ENCODE measurements at regions not wholly inside any gene's neighbourhood (a gene's known extent, or its start where the extent isn't known, plus 50 kb on each side); places are given as distances from the start of the nearest gene placed in this dataset.
"Not testable (repeated sequence)": the region's sequence is repeated elsewhere in the genome, so short reads cannot be mapped to it uniquely, and the experiment has no call there.

DNA sequence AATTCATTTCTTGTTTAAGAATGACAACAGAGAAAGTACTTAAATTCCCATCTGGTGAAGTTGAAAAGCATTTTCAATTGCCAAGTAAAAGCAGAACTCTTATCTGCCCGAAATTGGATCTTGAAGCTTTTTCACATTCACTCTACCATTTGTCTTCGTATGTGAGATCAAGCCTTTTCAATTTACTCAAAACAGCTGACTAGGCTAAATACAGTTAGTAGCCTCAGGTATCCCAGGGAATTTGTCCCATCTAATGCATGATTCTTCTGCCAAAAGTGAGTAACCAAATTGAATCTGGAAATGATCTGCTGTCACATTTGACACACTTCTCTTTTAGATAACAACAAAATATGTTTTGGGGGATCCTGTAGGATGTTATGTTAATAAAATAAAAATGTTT lies 596.8 kb upstream of the HS3ST5 start:
- TF ChIP-seq, protein P1, sequence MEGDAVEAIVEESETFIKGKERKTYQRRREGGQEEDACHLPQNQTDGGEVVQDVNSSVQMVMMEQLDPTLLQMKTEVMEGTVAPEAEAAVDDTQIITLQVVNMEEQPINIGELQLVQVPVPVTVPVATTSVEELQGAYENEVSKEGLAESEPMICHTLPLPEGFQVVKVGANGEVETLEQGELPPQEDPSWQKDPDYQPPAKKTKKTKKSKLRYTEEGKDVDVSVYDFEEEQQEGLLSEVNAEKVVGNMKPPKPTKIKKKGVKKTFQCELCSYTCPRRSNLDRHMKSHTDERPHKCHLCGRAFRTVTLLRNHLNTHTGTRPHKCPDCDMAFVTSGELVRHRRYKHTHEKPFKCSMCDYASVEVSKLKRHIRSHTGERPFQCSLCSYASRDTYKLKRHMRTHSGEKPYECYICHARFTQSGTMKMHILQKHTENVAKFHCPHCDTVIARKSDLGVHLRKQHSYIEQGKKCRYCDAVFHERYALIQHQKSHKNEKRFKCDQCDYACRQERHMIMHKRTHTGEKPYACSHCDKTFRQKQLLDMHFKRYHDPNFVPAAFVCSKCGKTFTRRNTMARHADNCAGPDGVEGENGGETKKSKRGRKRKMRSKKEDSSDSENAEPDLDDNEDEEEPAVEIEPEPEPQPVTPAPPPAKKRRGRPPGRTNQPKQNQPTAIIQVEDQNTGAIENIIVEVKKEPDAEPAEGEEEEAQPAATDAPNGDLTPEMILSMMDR (IDR thresholded peaks at IDR 0.05; ENCODE audit: low read depth, low read length), result no peak
- H3K4me3 ChIP-seq (ENCODE audit: low read depth, low read length), result no peak overlapping the region

DNA sequence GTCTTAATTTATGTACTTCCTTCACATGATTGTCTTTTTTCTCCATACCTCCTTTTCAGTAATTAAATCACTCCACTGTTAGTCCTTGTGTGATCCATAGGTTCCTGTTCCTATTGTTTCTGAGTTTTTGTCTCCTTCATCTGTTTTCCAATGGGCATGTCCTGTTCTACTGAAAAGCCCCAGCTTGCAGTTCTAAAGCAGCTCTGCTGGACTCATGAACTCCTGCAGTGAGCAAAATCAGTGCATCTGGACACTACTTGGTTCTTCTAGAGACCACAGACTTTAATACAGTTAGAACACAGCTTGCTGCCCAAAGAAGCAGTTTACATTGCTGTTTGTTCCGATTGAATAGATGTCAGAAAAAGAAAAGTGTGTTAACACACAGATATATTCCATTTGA lies 593.3 kb upstream of the HS3ST5 start:
- no peaks in the 10 kb centered on the region for H3K36me3 ChIP-seq
- TF ChIP-seq, protein P1 (IDR thresholded peaks at IDR 0.05; ENCODE audit: low read depth, low read length), result no peak

More for the DNA sequence above, 596.8 kb upstream of the HS3ST5 start:
- H3K36me3 ChIP-seq, result no peaks in the 10 kb centered on the region
- H3K9me3 ChIP-seq, result peaks cover 2% of the 10 kb centered on the region; the same call in 1 of the 2 replicates
- no peak for DNase-seq
- no peaks in the 10 kb centered on the region for H3K4me1 ChIP-seq
- H3K27me3 ChIP-seq, result no peaks in the 10 kb centered on the region

DNA sequence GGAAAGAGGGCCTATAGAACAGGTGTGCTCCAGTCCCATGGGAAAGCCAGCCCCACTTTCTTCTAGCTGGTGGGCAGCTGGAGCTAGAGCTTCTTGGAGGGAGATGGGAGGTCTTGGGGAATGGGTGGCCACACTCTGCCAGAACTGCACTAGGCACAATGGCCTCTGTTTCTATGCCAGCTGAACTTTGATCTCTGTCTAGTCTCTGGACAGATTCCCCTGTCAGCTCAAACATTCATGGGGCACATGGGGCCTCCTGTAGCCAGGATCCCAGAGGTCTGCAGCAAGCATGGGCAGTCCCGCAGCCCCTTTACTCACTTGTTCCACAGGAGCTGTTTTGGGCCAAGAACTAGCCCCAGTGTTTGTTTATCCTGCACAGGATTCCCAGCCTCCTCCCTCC lies 591.3 kb upstream of the HS3ST5 start:
- Histone ChIP-seq H3K4me3 (ENCODE audit: low read depth, low read length) (no peak overlapping the region), H3K9me3 (peaks cover 2% of the 10 kb centered on the region; the same call in 1 of the 2 replicates), H3K4me1 (no peaks in the 10 kb centered on the region), H3K27me3 (no peaks in the 10 kb centered on the region), H3K36me3 (no peaks in the 10 kb centered on the region)
- TF ChIP-seq, protein P1 (IDR thresholded peaks at IDR 0.05; ENCODE audit: low read depth, low read length), result no peak
- no peak for DNase-seq

More for the DNA sequence above, 593.3 kb upstream of the HS3ST5 start:
- Histone ChIP-seq H3K4me3 (ENCODE audit: low read depth, low read length) (no peak overlapping the region), H3K9me3 (peaks cover 2% of the 10 kb centered on the region; the same call in 1 of the 2 replicates), H3K4me1 (no peaks in the 10 kb centered on the region), H3K27me3 (no peaks in the 10 kb centered on the region)
- no peak for DNase-seq

DNA sequence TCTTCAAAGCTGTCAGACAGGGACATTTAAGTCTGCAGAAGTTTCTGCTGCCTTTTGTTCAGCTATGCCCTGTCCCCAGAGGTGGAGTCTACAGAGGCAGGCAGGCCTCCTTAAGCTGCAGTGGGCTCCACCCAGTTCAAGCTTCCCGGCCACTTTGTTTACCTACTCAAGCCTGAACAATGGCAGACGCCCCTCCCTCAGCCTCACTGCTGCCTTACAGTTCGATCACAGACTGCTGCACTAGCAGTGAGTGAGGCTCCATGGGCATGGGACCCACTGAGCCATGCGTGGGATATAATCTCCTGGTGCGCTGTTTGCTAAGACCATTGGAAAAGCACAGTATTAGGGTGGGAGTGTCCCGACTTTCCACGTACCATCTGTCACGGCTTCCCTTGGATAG lies 585.9 kb upstream of the HS3ST5 start:
- not testable (repeated sequence) for H3K4me1 ChIP-seq; H3K9me3 ChIP-seq; H3K27me3 ChIP-seq; H3K36me3 ChIP-seq; DNase-seq; H3K4me3 ChIP-seq (ENCODE audit: low read depth, low read length)

DNA sequence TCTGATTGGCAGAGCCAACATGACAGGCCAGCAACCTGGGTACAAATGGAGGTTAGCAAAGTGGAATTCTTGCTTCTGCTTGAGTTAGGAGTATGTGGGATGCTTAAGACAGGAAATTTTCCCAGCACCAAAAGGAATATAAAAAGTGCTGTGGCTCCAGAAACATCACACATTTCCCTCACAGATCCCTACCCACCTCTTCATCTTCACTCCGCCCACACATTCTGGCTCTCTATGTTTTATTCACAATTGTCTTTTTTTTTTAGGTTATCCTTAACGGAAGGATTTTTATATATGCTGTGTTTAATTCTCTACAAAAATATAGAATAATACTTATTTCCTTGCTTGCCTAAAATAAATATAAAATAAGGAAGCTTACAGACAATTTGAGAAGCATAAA lies 563.3 kb upstream of the HS3ST5 start:
- Histone ChIP-seq H3K27me3 (no peaks in the 10 kb centered on the region), H3K36me3 (no peaks in the 10 kb centered on the region), H3K9me3 (no peaks in the 10 kb centered on the region), H3K4me1 (no peaks in the 10 kb centered on the region), H3K4me3 (ENCODE audit: low read depth, low read length) (no peak overlapping the region)
- TF ChIP-seq, protein P1 (IDR thresholded peaks at IDR 0.05; ENCODE audit: low read depth, low read length), result no peak
- DNase-seq, result no peak

DNA sequence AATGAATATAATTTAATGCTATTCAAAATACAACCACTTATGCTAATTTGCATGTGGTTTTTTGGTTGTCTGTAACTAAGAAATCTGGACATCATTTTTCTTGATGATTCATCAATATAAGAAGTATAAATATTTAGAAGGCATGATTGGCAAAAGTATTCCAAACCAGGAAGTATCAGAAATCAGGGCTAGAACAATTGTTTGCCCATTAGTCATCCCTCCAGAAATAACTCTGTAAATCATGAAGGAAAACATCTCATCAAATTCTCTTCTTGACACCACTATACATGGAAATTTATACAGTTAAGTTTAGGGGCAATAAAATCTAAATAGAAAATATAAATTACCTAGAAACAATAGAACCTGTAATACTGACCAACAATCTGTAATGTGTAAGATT lies 554.7 kb upstream of the HS3ST5 start:
- H3K36me3 ChIP-seq, result no peaks in the 10 kb centered on the region
- no peak overlapping the region for H3K4me3 ChIP-seq (ENCODE audit: low read depth, low read length)
- TF ChIP-seq, protein P1 (IDR thresholded peaks at IDR 0.05; ENCODE audit: low read depth, low read length), result no peak
- no peak for DNase-seq
- H3K4me1 ChIP-seq, result no peaks in the 10 kb centered on the region; the same call in 1 of the 2 replicates
- no peaks in the 10 kb centered on the region for H3K9me3 ChIP-seq
- no peaks in the 10 kb centered on the region for H3K27me3 ChIP-seq

DNA sequence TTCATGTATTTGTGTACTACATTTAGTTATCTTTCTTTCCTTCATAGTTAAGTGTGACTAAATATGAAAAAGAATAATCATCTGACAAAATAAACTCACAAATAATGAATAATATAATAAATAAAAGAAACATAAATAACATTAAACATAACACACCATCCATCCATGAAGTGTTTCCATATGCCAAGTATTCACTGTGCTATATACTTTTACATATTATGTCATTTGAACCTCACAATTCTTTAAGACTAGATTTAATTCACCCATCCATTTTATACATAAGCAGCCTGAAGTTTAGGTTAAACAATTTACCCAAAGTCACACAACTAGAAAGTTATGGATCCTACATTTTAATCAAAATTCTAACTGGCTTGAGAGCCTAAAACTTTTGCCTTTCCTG lies 549.4 kb upstream of the HS3ST5 start:
- Histone ChIP-seq H3K4me1 (no peaks in the 10 kb centered on the region; the same call in 1 of the 2 replicates), H3K36me3 (no peaks in the 10 kb centered on the region), H3K9me3 (no peaks in the 10 kb centered on the region), H3K4me3 (ENCODE audit: low read depth, low read length) (no peak overlapping the region), H3K27me3 (no peaks in the 10 kb centered on the region)
- TF ChIP-seq, protein P1 (IDR thresholded peaks at IDR 0.05; ENCODE audit: low read depth, low read length), result no peak
- DNase-seq, result no peak
